B cell (primary cell): ENCODE measurements at regions not wholly inside any gene's neighbourhood (a gene's known extent, or its start where the extent isn't known, plus 50 kb on each side); places are given as distances from the start of the nearest gene placed in this dataset.

Experiments
- ATAC-seq: fragments of 200-7000 bp; cut with Tn5 transposase; one replicate; pipeline ENCODE4 v1.10.0; 2021; ENCODE audit warnings: low read depth, mild to moderate bottlenecking, moderate number of reproducible peaks, moderate library complexity
- CTCF ChIA-PET: fragments of 350-600 bp; sonication (Branson Sonifier 250); formaldehyde crosslinking; loops from one replicate; lab custom pipeline; 2021; ENCODE audit warnings: antibody characterized with exemption, inconsistent platforms; lab: Charles Lee
- POLR2A ChIA-PET: fragments of 350-600 bp; sonication (Branson Sonifier 250); formaldehyde crosslinking; loops from one replicate; lab custom pipeline; 2021; ENCODE audit warnings: antibody characterized with exemption; lab: Charles Lee
- DNase-seq: peaks from one replicate; pipeline ENCODE4 v3.0.0; 2013
- H2AFZ ChIP-seq: 2 replicates; pipeline ENCODE4 v1.6.1; 2012; ENCODE audit warnings: mild to moderate bottlenecking, low read depth, low read length; ENCODE audit not compliant: insufficient read depth, poor library complexity, severe bottlenecking
- H3K27ac ChIP-seq, 2 donors: 1 replicate in 1 of 2; 2 replicates in 1 of 2; pipeline ENCODE4 v1.5.1; 2012 to 2013; ENCODE audit warnings: low read length in 2 of 2, mild to moderate bottlenecking in 2 of 2, moderate library complexity in 1 of 2
- H3K27me3 ChIP-seq, 4 experiments: fragments of 200-600 bp in 1 of 4; sonication (generic) in 1 of 4; replicated peaks in 1 of 4; 1 replicate in 2 of 4; 2 replicates in 2 of 4; pipeline versions ENCODE4 v1.6.1 to v1.7.0; 2013 to 2016; ENCODE audit warnings: low read length in 3 of 4, mild to moderate bottlenecking in 2 of 4, mixed read lengths in 1 of 4, moderate library complexity in 1 of 4; ENCODE audit not compliant: insufficient read depth in 4 of 4, control insufficient read depth in 3 of 4; ENCODE audit errors: control extremely low read depth in 1 of 4
- H3K36me3 ChIP-seq, 2 experiments: replicated peaks in 1 of 2; 1 replicate in 1 of 2; 2 replicates in 1 of 2; pipeline versions ENCODE4 v1.6.1 to v1.7.1; 2013; ENCODE audit warnings: low read length in 1 of 2; ENCODE audit not compliant: insufficient read depth in 2 of 2, control insufficient read depth in 1 of 2; ENCODE audit errors: control extremely low read depth in 1 of 2, extremely low read depth in 1 of 2
- H3K4me1 ChIP-seq, 2 donors: fragments of 200-600 bp in 1 of 2; sonication (generic) in 1 of 2; 1 replicate in 1 of 2; 2 replicates in 1 of 2; pipeline versions ENCODE4 v1.5.1 to v1.6.1; 2013 to 2017; ENCODE audit warnings: low read length in 2 of 2; ENCODE audit not compliant: control insufficient read depth in 2 of 2, insufficient read depth in 2 of 2
- H3K4me2 ChIP-seq: replicated peaks from 2 replicates; pipeline ENCODE3; 2012; ENCODE audit warnings: mild to moderate bottlenecking, low read depth, low read length; ENCODE audit not compliant: poor library complexity, severe bottlenecking
- H3K4me3 ChIP-seq, 5 experiments: fragments of 200-600 bp in 1 of 5; sonication (generic) in 1 of 5; 1 replicate in 3 of 5; 2 replicates in 2 of 5; pipeline versions ENCODE4 v1.5.1 to v1.7.0; 2011 to 2016; ENCODE audit warnings: low read length in 4 of 5, mild to moderate bottlenecking in 4 of 5, low read depth in 2 of 5, control low read depth in 1 of 5, moderate library complexity in 1 of 5; ENCODE audit not compliant: insufficient read depth in 1 of 5; ENCODE audit errors: control extremely low read depth in 1 of 5, extremely low read depth in 1 of 5
- H3K79me2 ChIP-seq: fragments of 200-600 bp; sonication (generic); one replicate; pipeline ENCODE4 v1.6.0; 2016; ENCODE audit warnings: low read length; ENCODE audit not compliant: control insufficient read depth, insufficient read depth
- H3K9ac ChIP-seq: fragments of 200-600 bp; sonication (generic); 2 replicates; pipeline ENCODE4 v1.6.1; 2017; ENCODE audit warnings: mild to moderate bottlenecking, low read length, moderate library complexity
- H3K9me3 ChIP-seq, 3 donors: one replicate each; pipeline versions ENCODE4 v1.6.1 to v1.7.1; 2013; ENCODE audit warnings: low read length in 2 of 3; ENCODE audit not compliant: control insufficient read depth in 2 of 3, insufficient read depth in 1 of 3; ENCODE audit errors: control extremely low read depth in 1 of 3
- H4K20me1 ChIP-seq: 2 replicates; pipeline ENCODE4 v1.6.0; 2012; ENCODE audit warnings: mild to moderate bottlenecking, low read length; ENCODE audit not compliant: insufficient read depth, control insufficient read depth, poor library complexity, severe bottlenecking
- H3K27ac Mint-ChIP-seq: one replicate; pipeline ENCODE4 v1.8.0; 2021; ENCODE audit warnings: mixed read lengths
- H3K27me3 Mint-ChIP-seq: one replicate; pipeline ENCODE4 v1.8.0; 2021; ENCODE audit warnings: mixed read lengths
- H3K4me1 Mint-ChIP-seq: one replicate; pipeline ENCODE4 v1.8.0; 2021; ENCODE audit warnings: mixed read lengths
- H3K4me3 Mint-ChIP-seq: one replicate; pipeline ENCODE4 v1.8.0; 2021; ENCODE audit warnings: mixed read lengths
- H3K9me3 Mint-ChIP-seq: one replicate; pipeline ENCODE4 v1.8.0; 2022; ENCODE audit warnings: mixed read lengths; ENCODE audit not compliant: insufficient read depth
- EZH2 ChIP-seq: IDR thresholded peaks from 2 replicates; pipeline ENCODE4 v1.6.1; 2012; ENCODE audit warnings: borderline replicate concordance, low read depth, mild to moderate bottlenecking, moderate library complexity, low read length; ENCODE audit not compliant: insufficient read depth, poor library complexity, severe bottlenecking
- WGBS: methylation state at CpG from one replicate; pipeline ENCODE4 v1.1.5; 2013; ENCODE audit warnings: missing lambda C conversion rate; ENCODE audit not compliant: insufficient coverage; 5-methylcytosine and 5-hydroxymethylcytosine counted together
- intact Hi-C: fragments of 100-400 bp; cut with micrococcal nuclease; formaldehyde crosslinking; loops from one replicate; pipeline ENCODE4 v1.10.0; 2022
- TF ChIP-seq, protein P1 (sequence below): fragments of 200-600 bp; IDR thresholded peaks from one replicate; pipeline ENCODE4 v1.8.0; 2022; ENCODE audit warnings: antibody characterized with exemption, mild to moderate bottlenecking

DNA sequence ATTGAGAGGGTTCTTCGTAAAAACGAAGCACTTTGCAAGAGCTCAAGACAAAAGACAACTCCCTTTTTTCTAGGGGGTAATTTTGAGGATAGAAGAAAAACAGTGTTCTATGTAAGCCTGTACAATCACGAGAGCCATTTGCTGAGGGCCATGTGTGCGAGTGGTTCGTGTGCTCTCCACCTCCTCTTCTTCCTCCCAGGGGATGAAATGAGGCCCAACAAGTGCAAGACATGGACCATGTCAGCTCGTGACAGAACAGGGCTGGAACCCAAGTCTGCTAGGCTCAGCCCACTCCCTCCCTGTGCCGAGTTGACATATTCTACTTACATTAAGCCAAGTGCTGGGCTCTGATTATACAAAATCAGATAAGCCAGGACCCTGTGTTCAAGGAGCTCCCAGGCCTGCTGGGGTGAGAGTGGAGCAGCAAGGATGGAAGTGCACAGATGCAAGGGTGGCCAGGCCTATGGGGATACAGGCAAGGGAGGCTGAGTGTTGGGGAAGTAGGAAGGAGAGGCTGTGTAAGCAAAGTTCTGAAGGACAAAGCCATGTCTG, 97.9 kb upstream of the MSX2 start:
- H3K27me3 Mint-ChIP-seq = no peaks in the 10 kb centered on the region
- ChIA-PET CTCF (no interaction called here), POLR2A (no interaction called here)
- Histone ChIP-seq H3K36me3 (no peaks in the 10 kb centered on the region), H2AFZ (no peak overlapping the region), H3K4me1 (no peaks in the 10 kb centered on the region), H3K9me3 (peaks cover 0 to 9% (median 0%) of the 10 kb centered on the region in 3 donors), H3K9ac (no peak overlapping the region), H3K27me3 (no peaks in the 10 kb centered on the region), H3K4me3 (no peak overlapping the region), H4K20me1 (no peaks in the 10 kb centered on the region), H3K79me2 (no peaks in the 10 kb centered on the region), H3K4me2 (no peak overlapping the region), H3K27ac (no peak overlapping the region)
- no peak overlapping the region for H3K4me3 Mint-ChIP-seq
- TF ChIP-seq EZH2 = no peak
- TF ChIP-seq, protein P1, sequence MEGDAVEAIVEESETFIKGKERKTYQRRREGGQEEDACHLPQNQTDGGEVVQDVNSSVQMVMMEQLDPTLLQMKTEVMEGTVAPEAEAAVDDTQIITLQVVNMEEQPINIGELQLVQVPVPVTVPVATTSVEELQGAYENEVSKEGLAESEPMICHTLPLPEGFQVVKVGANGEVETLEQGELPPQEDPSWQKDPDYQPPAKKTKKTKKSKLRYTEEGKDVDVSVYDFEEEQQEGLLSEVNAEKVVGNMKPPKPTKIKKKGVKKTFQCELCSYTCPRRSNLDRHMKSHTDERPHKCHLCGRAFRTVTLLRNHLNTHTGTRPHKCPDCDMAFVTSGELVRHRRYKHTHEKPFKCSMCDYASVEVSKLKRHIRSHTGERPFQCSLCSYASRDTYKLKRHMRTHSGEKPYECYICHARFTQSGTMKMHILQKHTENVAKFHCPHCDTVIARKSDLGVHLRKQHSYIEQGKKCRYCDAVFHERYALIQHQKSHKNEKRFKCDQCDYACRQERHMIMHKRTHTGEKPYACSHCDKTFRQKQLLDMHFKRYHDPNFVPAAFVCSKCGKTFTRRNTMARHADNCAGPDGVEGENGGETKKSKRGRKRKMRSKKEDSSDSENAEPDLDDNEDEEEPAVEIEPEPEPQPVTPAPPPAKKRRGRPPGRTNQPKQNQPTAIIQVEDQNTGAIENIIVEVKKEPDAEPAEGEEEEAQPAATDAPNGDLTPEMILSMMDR = no peak
- DNase-seq (no peak), ATAC-seq (no peak)
- H3K4me1 Mint-ChIP-seq = no peaks in the 10 kb centered on the region
- intact Hi-C loops = no loop called here
- 76% methylated on average over 5 of the region's 7 CpGs for WGBS
- H3K9me3 Mint-ChIP-seq = no peaks in the 10 kb centered on the region
- H3K27ac Mint-ChIP-seq = no peak overlapping the region

DNA sequence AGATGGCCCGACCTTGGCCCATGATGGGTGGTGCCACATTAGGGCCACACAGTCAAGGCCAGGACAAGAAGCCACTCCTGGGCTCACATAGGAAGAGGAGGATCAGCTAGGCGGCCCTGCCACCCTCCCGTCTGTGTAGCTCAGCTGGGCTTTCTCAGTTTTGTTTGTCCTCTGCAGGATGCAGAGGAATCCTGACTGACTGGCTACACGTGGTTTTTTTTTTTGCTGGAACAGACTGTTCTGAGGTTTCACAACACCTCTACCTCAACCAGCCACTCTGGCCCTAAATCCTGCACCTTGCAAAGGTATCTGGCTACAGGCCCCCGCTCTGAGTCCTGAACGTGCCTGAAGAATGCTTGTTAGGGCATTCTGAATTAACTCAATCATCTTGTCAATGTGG, 88.3 kb upstream of the MSX2 start:
- Histone ChIP-seq H3K27me3 (no peaks in the 10 kb centered on the region), H3K27ac (no peak overlapping the region), H3K79me2 (no peaks in the 10 kb centered on the region), H3K9ac (no peak overlapping the region), H3K9me3 (peaks cover 0 to 11% (median 0%) of the 10 kb centered on the region in 3 donors), H3K4me1 (no peaks in the 10 kb centered on the region), H3K4me3 (no peak overlapping the region), H2AFZ (no peak overlapping the region), H4K20me1 (no peaks in the 10 kb centered on the region), H3K4me2 (no peak overlapping the region), H3K36me3 (no peaks in the 10 kb centered on the region)
- no peaks in the 10 kb centered on the region for H3K27me3 Mint-ChIP-seq
- no peak overlapping the region for H3K4me3 Mint-ChIP-seq
- DNase-seq (no peak), ATAC-seq (no peak)
- CTCF ChIA-PET = interaction anchor here (0.6 kb wide), 1 partner anchor 311 kb away, joined by 3 read pairs; no protein-coding TSS in a partner anchor
- no peaks in the 10 kb centered on the region for H3K9me3 Mint-ChIP-seq
- no peak overlapping the region for H3K27ac Mint-ChIP-seq
- no peaks in the 10 kb centered on the region for H3K4me1 Mint-ChIP-seq
- intact Hi-C loops = no loop called here
- 84% methylated on average over 5 of the region's 6 CpGs for whole genome bisulfite sequencing
- TF ChIP-seq EZH2 = no peak
- TF ChIP-seq, protein P1 = no peak
- POLR2A ChIA-PET = no interaction called here
